HG03571 (cell line): ENCODE measurements at regions not wholly inside any gene's neighbourhood (a gene's known extent, or its start where the extent isn't known, plus 50 kb on each side); places are given as distances from the start of the nearest gene placed in this dataset.
A peak's percentile ranks its signal among the peaks of the same experiment; 100 is the strongest.
"Not testable (repeated sequence)": the region's sequence is repeated elsewhere in the genome, so short reads cannot be mapped to it uniquely, and the experiment has no call there.

Source experiments
- ATAC-seq: cut with Tn5 transposase; IDR thresholded peaks from one replicate; pipeline ENCODE4 v1.9.1; 2021; ENCODE audit not compliant: unreplicated experiment

GRCh38 chr1:228889289-228889688 is 154.0 kb downstream of the RHOU start:
- no peak for ATAC-seq

- ATAC-seq, result no peak
Observed at GRCh38 chr1:228891272-228892034, 156.2 kb downstream of the RHOU start.

GRCh38 chr1:228892200-228892599 is 156.9 kb downstream of the RHOU start:
- ATAC-seq, result not testable (repeated sequence)

GRCh38 chr1:228894442-228894989 is 159.2 kb downstream of the RHOU start:
- ATAC-seq, result no peak

GRCh38 chr1:228897901-228898300 is 162.6 kb downstream of the RHOU start:
- no peak for ATAC-seq

GRCh38 chr1:228898582-228898992 is 163.3 kb downstream of the RHOU start:
- peak; percentile 71 for ATAC-seq

- ATAC-seq, result no peak
Observed at GRCh38 chr1:228899421-228899956, 164.2 kb downstream of the RHOU start.

- no peak for ATAC-seq
Observed at GRCh38 chr1:228900099-228900885, 165.0 kb downstream of the RHOU start.

GRCh38 chr1:228900886-228901392 is 165.7 kb downstream of the RHOU start:
- no peak for ATAC-seq

- ATAC-seq, result no peak
Observed at GRCh38 chr1:228901936-228902681, 166.8 kb downstream of the RHOU start.

- no peak for ATAC-seq
Observed at GRCh38 chr1:228902781-228903433, 167.6 kb downstream of the RHOU start.

GRCh38 chr1:228903434-228904071 is 168.3 kb downstream of the RHOU start:
- ATAC-seq, result no peak

- no peak for ATAC-seq
Observed at GRCh38 chr1:228904222-228904621, 168.9 kb downstream of the RHOU start.

GRCh38 chr1:228905701-228906101 is 170.4 kb downstream of the RHOU start:
- ATAC-seq, result no peak

- no peak for ATAC-seq
Observed at GRCh38 chr1:228906223-228906860, 171.1 kb downstream of the RHOU start.

GRCh38 chr1:228911225-228912210 is 176.2 kb downstream of the RHOU start:
- ATAC-seq, result no peak

- ATAC-seq, result no peak
Observed at GRCh38 chr1:228913626-228914414, 178.5 kb downstream of the RHOU start.
